WERI-Rb-1 (cell line): ENCODE measurements at regions not wholly inside any gene's neighbourhood (a gene's known extent, or its start where the extent isn't known, plus 50 kb on each side); places are given as distances from the start of the nearest gene placed in this dataset.

Experiments used
- DNase-seq: peaks from one replicate; pipeline ENCODE4 v3.0.0-alpha.2; 2020
- H3K27ac ChIP-seq: fragments of 250-450 bp; sonication (Bioruptor Pico); 2 replicates; pipeline ENCODE4 v1.5.1; 2020; ENCODE audit warnings: mild to moderate bottlenecking, moderate library complexity
- H3K27me3 ChIP-seq: fragments of 250-450 bp; sonication (Bioruptor Pico); 2 replicates; pipeline ENCODE4 v1.5.1; 2021; ENCODE audit warnings: mild to moderate bottlenecking, low read depth, moderate library complexity; ENCODE audit not compliant: insufficient read depth, severe bottlenecking
- H3K36me3 ChIP-seq: fragments of 250-450 bp; sonication (Bioruptor Pico); 2 replicates; pipeline ENCODE4 v1.5.1; 2020; ENCODE audit warnings: mild to moderate bottlenecking, moderate library complexity
- H3K4me3 ChIP-seq: 2 replicates; pipeline ENCODE4 v1.5.1; 2011; ENCODE audit warnings: low read depth, mild to moderate bottlenecking, control low read depth, low read length
- H3K9me3 ChIP-seq: fragments of 250-450 bp; sonication (Bioruptor Pico); 2 replicates; pipeline ENCODE4 v1.5.1; 2021; ENCODE audit warnings: mild to moderate bottlenecking, moderate library complexity; ENCODE audit not compliant: severe bottlenecking
- TF ChIP-seq, protein P1 (sequence below): IDR thresholded peaks from 2 replicates; pipeline ENCODE4 v1.5.1; 2011; ENCODE audit warnings: low read depth, mild to moderate bottlenecking, control low read depth, inconsistent platforms, low read length

- Histone ChIP-seq H3K4me3 (no peak overlapping the region), H3K36me3 (no peaks in the 10 kb centered on the region), H3K27ac (no peak overlapping the region), H3K27me3 (peaks cover 38% of the 10 kb centered on the region), H3K9me3 (no peaks in the 10 kb centered on the region)
- DNase-seq, result no peak
- TF ChIP-seq, protein P1, sequence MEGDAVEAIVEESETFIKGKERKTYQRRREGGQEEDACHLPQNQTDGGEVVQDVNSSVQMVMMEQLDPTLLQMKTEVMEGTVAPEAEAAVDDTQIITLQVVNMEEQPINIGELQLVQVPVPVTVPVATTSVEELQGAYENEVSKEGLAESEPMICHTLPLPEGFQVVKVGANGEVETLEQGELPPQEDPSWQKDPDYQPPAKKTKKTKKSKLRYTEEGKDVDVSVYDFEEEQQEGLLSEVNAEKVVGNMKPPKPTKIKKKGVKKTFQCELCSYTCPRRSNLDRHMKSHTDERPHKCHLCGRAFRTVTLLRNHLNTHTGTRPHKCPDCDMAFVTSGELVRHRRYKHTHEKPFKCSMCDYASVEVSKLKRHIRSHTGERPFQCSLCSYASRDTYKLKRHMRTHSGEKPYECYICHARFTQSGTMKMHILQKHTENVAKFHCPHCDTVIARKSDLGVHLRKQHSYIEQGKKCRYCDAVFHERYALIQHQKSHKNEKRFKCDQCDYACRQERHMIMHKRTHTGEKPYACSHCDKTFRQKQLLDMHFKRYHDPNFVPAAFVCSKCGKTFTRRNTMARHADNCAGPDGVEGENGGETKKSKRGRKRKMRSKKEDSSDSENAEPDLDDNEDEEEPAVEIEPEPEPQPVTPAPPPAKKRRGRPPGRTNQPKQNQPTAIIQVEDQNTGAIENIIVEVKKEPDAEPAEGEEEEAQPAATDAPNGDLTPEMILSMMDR, result no peak
Measured at GRCh38 chr9:86413971-86414880, 60.0 kb upstream of the TUT7 start.

- Histone ChIP-seq H3K27me3 (peaks cover 48% of the 10 kb centered on the region), H3K36me3 (no peaks in the 10 kb centered on the region), H3K4me3 (no peak overlapping the region), H3K27ac (no peak overlapping the region), H3K9me3 (no peaks in the 10 kb centered on the region)
- TF ChIP-seq, protein P1, result no peak
- no peak for DNase-seq
Measured at GRCh38 chr9:86410281-86410680, 56.1 kb upstream of the TUT7 start.

- no peak overlapping the region for H3K27ac ChIP-seq
- no peak for DNase-seq
- H3K4me3 ChIP-seq, result no peak overlapping the region
- H3K9me3 ChIP-seq, result no peaks in the 10 kb centered on the region
- TF ChIP-seq, protein P1, result no peak
- H3K27me3 ChIP-seq, result peaks cover 69% of the 10 kb centered on the region
- no peaks in the 10 kb centered on the region for H3K36me3 ChIP-seq
Measured at GRCh38 chr9:86408121-86408520, 53.9 kb upstream of the TUT7 start.

DNA sequence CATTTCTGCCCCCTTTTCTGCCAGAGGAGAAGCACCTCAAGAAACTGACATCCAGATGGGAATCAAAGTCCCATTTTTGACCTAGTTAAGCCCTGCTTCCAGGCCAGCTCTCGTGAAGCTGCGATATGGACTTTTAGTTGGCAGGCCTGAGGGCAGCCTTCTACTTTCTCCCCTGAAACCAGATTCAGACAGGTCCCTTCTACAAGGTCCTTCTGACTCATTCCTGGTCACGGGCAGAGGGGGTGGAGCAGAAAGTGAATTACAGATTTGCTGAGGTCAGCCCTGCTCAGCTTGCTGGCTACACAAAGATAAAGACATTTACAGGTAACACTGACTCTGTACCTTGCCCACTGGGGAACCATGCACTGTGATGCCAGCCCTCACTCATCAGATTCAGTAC lies 52.8 kb upstream of the TUT7 start:
- no peak overlapping the region for H3K27ac ChIP-seq
- peaks cover 70% of the 10 kb centered on the region for H3K27me3 ChIP-seq
- H3K9me3 ChIP-seq, result no peaks in the 10 kb centered on the region
- no peak for DNase-seq
- no peak overlapping the region for H3K4me3 ChIP-seq
- TF ChIP-seq, protein P1, result no peak
- no peaks in the 10 kb centered on the region for H3K36me3 ChIP-seq

GRCh38 chr9:86406366-86406765 lies 52.2 kb upstream of the TUT7 start:
- H3K27me3 ChIP-seq, result peaks cover 71% of the 10 kb centered on the region
- H3K9me3 ChIP-seq, result no peaks in the 10 kb centered on the region
- no peak for DNase-seq
- no peaks in the 10 kb centered on the region for H3K36me3 ChIP-seq
- TF ChIP-seq, protein P1, result no peak
- H3K4me3 ChIP-seq, result no peak overlapping the region
- H3K27ac ChIP-seq, result no peak overlapping the region
